ENCODE measurements at regions not wholly inside any gene's neighbourhood (a gene's known extent, or its start where the extent isn't known, plus 50 kb on each side); places are given as distances from the start of the nearest gene placed in this dataset.

GRCh38 chr13:110773480-110773879 lies 60.0 kb downstream of the ING1 start:
- DNase-seq = no peak

DNA sequence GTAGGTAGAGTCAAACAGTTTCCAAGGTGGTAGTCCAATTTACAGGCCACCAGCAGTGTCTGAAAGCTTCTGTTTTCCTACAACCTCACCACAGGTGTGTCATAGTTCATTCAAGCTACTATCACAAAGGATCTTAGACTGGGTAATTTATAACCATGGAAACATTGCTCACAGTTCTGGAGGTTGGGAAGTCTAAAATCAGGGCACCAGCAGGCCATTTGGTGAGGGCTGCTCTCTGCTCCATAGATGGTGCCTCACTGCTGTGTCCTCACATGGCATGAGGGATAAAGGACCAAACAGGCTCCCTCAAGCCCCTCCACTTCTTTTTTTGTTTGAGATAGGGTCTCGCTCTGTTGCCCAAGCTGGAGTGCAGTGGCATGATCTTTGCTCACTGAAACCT lies 60.6 kb downstream of the ING1 start:
- DNase-seq = no peak

- no peak for DNase-seq
These were observed 61.0 kb downstream of the ING1 start for GRCh38 chr13:110774490-110774889.

DNA sequence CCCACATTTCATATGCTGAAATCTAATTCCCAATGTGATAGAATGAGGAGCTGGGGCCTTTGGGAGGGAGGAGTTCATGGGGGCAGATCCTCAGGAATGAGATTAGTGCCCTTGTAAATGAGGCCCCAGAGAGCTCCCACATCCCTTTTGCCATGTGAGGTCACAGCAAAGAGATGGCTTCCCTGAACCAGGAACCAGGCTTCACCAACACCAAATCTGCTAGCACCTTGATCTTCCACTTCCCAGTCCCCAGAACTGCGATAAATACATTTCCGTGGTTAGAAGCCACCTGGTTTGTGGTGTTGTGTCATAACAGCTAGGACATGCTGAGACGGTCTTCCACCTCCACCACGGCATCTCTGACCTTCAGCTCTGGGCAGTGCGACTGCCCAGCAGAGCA lies 62.1 kb downstream of the ING1 start:
- DNase-seq = no peak

DNA sequence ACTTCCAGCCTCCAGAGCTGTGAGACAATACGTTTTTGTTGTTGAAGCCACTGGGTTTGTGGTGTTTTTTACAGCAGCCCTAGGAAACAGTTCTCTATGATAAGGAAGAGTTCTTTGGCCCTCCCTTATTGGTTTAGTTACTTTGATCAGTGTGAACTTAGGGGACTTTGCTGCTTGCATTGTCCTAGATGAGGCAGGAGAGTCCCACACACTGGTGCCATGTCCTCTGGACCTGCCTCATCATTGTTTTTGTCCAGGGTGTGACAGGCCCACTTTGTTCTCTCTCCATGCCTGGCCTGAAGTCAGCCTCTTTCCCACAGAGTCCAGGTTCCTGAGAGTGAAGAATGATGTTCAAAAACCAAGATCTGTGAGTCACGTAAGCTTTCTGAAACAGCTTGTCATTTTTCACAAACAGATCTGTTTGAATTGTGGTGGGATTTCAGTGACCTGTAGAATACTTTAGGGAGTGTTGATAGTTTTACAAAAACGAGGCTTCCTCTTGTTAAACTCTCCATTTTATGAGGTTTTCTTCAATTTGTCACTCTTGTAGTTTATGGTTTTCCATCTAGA lies 63.8 kb downstream of the ING1 start:
- no peak for DNase-seq

DNA sequence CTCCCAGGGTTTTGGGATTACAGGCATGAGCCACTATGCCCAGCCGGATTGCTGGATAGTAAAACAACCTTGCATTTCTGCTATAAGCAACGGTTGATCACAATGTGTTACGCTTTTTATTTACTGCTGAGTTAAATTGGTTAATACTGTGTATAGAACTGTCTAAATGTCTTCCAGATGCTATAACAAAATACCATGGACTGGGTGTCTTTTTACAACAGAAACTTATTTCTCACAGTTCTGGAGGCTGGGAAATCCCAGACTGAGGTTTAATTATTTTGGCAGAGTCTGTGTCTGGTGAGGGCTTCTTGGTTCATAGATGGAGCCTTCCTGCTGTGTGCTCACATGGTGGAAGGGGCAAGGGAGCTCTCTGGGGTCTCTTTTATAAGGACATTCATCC lies 65.5 kb downstream of the ING1 start:
- no peak for DNase-seq

DNA sequence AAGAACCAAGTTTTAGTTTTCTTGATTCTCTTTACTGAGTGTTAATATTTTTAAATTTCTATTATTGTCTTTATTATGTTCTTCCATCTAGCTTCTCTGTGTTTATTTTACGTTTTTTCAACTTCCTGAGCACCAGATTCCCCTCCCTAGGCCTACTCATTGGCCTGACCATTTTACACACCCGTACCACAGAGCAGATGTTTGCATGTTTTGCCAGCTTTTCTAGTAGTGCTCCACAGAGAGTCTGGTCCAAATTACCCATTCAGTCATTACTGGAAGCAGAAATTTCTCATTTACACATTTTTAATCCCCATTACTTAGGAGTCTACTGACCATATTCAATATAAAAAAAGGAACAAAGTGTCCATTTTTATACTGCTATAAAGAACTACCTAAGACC lies 66.9 kb downstream of the ING1 start:
- no peak for DNase-seq

- no peak for DNase-seq
These were observed 68.7 kb downstream of the ING1 start for GRCh38 chr13:110782185-110782584.

DNA sequence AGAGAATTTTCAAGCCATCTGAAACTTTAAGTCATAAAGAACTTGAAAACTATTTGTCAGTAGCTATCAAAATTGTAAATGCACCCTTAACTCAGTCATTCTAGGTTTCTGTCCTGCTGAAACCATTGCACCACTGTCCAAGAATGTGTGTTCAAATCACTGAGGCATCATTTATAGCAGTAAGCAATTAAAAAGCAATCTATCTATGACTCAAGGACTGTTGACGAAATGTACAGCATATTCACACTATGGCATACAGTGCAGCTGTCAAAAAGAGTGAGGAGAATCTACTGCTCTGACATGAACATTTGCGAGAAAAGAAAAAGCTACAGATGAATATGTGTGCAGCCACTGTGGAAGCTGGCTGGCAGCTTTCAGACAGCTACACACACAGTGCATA lies 71.2 kb downstream of the ING1 start:
- DNase-seq = no peak

- DNase-seq = no peak
These were observed 75.3 kb downstream of the ING1 start for GRCh38 chr13:110788778-110789177.

DNA sequence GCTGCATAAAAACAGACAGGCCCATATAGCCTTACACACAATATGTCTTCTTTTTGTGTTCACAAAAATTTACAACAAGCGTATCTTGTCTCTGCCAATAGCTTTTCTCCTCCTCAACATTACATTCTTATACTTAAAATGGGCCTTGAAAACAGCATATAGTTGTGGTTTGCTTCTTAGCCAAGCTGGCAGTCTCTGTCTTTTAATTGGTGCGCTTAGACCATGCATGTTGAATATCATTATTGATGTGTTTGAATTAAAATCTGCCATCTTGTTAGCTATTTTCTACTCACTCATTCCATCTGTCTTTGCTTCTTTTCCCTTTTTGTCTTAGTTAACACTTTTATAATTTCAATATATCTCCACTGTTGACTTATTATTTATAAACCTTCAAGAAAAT lies 76.4 kb downstream of the ING1 start:
- no peak for DNase-seq

- no peak for DNase-seq
These were observed 76.9 kb downstream of the ING1 start for GRCh38 chr13:110790371-110790770.

DNA sequence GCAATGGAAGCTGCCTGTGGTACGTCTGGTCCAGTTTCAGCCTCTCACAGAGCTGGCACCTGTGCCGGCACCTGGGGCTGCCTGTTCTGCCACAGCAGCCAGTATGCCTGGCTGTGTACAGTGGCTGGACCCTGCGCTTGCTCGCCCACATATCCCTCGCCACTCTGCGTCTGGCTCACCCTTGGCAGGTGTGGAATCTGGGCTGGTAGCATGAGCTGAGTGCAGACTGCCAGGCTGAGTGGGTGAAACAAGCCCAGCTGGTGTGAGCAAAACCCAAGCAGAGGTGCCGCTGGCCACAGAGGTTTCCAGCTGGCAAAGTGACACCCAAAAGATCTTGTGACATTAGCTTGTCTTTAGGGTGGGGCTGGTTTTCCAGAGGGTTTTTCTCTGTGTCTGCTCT lies 80.7 kb downstream of the ING1 start:
- DNase-seq = no peak

GRCh38 chr13:110797230-110797877 lies 83.9 kb downstream of the ING1 start:
- DNase-seq = no peak

DNA sequence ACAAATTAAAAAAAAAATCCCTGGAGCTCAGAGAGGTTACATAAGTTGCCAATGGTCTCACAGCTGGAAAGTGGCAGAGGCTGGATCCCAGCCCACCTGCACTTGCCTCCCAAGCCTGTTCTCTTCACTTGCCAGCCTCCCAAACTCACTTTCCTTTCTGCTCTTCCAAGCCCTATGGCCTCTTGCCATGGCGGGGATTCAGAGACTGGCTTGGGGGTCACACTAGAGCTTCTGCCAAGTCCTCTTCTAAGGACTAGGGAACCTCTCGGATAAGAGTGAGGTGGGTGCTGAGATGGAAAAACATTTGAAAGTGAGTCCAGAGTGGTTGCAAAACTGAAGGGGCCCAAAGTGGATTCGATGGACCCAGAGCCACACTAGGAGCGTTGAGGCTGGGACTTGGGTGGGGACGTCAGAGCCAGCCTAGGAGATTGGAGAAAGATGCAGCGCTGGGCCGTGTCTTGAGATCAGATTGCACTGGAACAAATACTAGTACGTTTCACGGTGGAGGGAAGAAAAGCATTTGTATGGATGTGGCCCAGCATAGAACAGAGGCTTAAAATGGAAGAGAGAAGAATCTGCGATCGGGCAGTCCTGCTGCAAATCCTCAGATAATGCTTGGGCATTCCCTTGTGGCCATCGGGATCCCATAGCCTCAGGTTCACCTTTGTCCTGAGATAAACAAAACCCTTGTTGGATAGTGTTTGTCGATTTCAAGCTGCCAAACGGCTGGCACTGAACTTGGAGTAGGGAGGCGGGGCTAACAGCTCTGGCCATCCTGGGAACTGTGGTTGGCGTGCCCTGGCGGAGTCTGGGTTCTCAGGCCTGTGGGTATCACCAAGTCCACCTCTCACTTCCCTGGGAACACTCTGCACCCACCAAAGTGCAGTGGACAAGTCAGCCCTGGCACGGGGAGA lies 84.8 kb downstream of the ING1 start:
- no peak for DNase-seq

DNA sequence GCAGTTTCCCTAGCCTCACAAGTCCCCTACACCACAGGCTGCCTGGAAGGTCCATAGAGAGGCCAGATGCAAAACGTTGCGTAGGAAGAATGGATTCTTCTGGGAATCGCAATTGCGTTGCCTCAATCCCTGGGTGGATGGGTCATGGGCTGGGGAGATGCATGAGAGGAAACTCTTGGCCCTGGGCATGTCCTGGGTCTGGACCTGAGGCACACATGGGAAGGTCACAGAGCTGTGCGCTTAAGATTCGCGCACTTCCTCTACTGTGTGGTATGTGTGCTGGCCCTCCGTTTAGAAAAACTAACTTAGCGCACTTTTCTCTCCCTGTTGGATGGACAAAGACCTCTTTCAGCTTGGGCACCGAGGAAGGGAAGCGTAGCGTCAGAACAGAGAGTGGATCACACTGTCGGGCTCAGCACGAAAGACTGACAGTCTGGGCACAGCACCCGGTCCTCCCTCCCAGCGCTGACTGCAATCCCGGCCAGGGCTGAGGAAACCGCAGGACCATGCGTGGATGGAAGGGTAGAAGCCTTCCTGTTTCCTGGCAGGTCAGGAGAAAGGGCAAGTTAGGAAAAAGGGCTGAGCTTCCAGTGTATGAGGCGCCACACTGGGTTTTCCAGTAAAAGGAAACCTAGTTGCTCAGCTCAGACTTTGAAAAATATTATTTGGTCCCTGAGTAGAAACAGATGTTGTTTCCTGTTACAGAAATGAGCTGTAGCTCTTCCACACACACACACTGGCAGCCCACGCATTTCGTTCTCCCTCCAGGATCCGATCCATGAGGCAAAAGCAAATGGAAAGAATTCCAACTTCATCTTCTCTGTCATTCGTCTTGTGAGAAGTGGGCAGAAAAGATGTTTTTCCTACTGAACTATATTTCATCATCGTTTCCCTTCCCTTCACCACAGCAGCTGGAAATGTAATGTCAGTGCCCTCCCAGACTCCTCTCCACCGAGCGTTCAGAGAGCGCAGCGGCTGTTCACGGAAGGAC lies 86.0 kb downstream of the ING1 start:
- no peak for DNase-seq

DNA sequence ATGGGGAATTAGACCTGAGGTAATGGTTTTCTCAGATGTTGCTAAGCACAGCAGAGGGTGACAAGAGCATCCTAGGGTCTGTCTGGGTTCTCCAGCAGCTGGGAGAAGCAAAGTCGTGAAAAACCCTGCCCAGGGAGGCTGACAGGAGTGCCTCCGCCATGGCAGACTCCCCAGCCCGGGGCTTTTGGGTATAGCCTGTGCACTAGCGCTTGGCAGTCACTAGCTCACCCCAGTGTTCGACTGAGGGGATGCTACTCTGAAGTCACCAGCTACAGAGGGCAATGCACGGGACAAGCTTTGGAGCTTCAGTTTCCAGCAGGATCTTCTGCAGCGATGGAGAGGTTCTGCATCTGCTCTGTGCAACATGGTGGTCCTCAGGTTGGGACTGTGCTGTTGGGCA lies 87.5 kb downstream of the ING1 start:
- no peak for DNase-seq

DNA sequence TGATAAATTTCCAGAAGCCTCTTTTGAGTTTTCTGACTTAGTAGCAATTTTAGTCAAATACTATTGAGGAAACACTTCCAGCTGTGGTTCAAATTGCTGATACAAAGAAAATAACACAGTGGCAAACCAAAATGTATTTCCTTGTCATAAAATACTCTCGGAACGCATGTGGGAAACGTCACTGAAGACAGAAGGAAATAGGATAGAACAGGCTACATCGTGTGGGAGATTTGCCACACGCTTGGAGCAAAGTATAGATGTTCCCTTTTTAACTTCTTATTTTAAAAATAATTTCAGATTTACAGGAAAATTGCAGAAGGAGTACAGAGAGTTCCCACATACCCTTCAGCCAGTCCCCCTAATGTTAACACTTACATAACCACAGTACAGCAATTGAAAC lies 88.8 kb downstream of the ING1 start:
- DNase-seq = no peak

- no peak for DNase-seq
These were observed 93.1 kb downstream of the ING1 start for GRCh38 chr13:110806636-110807035.

DNA sequence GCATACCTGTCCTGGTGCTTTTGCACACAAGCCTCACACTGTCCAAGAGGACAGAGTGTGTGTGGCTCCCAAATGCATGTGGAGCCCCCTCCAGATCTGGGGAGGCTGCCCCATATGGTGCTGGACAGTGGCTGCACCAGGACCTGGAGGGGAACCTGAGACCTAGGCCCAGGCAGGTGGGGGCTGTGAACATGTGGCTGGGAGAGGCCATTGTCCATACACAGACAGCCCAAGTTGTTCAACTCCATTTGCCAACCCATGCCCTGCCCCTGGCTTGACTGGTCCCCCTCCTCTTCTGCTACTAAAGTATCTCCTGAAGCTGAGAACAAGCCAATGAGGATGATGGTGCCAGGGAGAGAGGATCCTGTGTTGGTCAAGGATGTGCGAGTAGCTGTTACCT lies 94.0 kb downstream of the ING1 start:
- DNase-seq = no peak

DNA sequence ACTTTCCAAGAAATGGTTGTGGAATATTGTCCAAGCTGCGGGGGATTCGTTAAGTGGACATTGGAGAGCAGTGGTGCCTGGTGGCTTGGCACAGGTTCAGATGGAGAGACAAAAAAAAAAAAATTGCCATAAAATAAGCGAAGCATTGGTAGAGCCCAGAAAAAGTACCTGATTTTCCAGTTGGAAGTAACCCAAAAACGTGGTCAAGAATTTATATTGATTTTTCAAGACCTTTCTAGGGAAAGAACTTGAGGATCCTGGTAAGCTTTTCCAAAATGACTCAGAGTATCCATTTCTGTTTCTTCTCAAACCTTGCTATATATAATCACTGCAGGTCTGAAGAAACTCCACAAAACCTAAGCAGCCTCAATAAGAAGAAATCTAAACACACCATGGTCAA lies 94.6 kb downstream of the ING1 start:
- no peak for DNase-seq

DNA sequence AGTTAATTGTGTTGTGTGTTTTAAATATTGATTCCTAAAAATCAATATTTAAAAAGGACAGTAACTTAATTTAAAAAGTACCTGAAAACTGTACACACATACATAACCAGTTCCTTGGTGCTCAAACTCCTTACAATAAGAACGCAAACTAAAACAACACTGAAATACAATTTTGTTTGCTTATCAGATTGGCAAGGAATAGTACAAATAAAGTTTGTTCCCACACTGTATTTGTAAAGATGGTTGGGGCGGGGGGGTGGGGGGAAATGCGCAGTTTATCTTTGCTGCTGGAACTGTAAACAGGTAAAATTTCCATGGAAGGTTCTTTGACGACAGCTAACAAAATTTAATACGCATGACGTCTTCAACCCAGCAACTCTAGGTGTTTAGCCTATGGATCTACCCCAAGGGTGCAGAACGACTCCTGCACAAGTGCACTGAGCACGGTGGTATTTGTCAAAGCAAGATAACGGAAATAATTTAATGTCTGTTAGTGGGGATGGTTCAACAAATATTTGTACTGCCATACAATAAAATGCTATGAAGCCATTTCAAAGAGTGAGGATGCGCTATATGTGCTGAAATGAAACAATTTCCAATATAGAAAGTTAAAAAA lies 96.5 kb downstream of the ING1 start:
- DNase-seq = no peak

All from activated CD4-positive, CD25-positive, alpha-beta regulatory T cell (primary cell).